IMR-90 (cell line): ENCODE measurements at regions not wholly inside any gene's neighbourhood (a gene's known extent, or its start where the extent isn't known, plus 50 kb on each side); places are given as distances from the start of the nearest gene placed in this dataset.

ENCODE experiments used
- RFX5 ChIP-seq: IDR thresholded peaks from 2 replicates; pipeline ENCODE4 v1.8.0; 2012; ENCODE audit warnings: low read depth, mild to moderate bottlenecking, low read length, moderate library complexity
- TF ChIP-seq, protein P1 (sequence below): conservative IDR thresholded peaks from 2 replicates; pipeline ENCODE4 v1.5.1; 2012; ENCODE audit warnings: mild to moderate bottlenecking, low read depth, low read length, improper control_type of control experiment

DNA sequence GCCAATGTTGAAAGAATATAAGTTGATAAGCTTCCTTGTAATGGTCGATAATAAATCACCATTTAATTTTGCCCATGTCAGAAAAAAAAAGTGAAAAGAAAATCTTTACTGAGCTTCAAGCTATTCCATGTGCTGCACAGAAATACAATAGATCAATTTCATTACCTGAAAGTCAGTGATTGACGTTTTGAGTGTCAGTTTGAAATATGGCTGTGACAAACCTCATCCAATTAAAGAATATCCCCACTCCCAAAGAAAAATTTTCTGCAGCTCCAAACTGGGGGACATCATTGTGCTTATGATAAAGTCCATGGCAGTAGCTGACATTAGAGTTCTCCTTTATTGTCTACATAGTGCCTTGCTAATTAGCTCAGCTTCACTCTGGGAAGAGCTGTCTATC is 184.8 kb upstream of the RPRM start:
- TF ChIP-seq, protein P1, sequence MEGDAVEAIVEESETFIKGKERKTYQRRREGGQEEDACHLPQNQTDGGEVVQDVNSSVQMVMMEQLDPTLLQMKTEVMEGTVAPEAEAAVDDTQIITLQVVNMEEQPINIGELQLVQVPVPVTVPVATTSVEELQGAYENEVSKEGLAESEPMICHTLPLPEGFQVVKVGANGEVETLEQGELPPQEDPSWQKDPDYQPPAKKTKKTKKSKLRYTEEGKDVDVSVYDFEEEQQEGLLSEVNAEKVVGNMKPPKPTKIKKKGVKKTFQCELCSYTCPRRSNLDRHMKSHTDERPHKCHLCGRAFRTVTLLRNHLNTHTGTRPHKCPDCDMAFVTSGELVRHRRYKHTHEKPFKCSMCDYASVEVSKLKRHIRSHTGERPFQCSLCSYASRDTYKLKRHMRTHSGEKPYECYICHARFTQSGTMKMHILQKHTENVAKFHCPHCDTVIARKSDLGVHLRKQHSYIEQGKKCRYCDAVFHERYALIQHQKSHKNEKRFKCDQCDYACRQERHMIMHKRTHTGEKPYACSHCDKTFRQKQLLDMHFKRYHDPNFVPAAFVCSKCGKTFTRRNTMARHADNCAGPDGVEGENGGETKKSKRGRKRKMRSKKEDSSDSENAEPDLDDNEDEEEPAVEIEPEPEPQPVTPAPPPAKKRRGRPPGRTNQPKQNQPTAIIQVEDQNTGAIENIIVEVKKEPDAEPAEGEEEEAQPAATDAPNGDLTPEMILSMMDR: no peak
- TF ChIP-seq RFX5: no peak
